ENCODE measurements at regions not wholly inside any gene's neighbourhood (a gene's known extent, or its start where the extent isn't known, plus 50 kb on each side); places are given as distances from the start of the nearest gene placed in this dataset.

GRCh38 chr14:51592836-51593235 is 58.9 kb upstream of the FRMD6 start:
- TF ChIP-seq CTCF (IDR thresholded peaks at IDR 0.05): no peak
- no peak for TF ChIP-seq POLR2A (IDR thresholded peaks at IDR 0.05)
- TF ChIP-seq EP300 (IDR thresholded peaks at IDR 0.05): no peak
- TF ChIP-seq POLR2AphosphoS5 (IDR thresholded peaks at IDR 0.05): no peak
